ENCODE measurements at regions not wholly inside any gene's neighbourhood (a gene's known extent, or its start where the extent isn't known, plus 50 kb on each side); places are given as distances from the start of the nearest gene placed in this dataset.
A peak's percentile ranks its signal among the peaks of the same experiment; 100 is the strongest.

- FAIRE-seq (peak; percentile 56), DNase-seq (ENCODE audit: low read depth, low spot score) (no peak)
- H3K27me3 ChIP-seq (ENCODE audit: control insufficient read depth, extremely low read depth, insufficient read depth, low read length), result no peaks in the 10 kb centered on the region
- H3K27ac ChIP-seq (ENCODE audit: control insufficient read depth, insufficient read depth, low read length), result no peak overlapping the region
- H3K4me2 ChIP-seq (ENCODE audit: control insufficient read depth, extremely low read depth, insufficient read depth, low read depth, low read length), result peak overlapping the region; percentile 6
- dilution Hi-C loops (cut with MboI; ENCODE audit: extremely low pct_ligation_motif_present, low sequenced_read_pairs), result no loop called here
- H3K36me3 ChIP-seq (ENCODE audit: control insufficient read depth in 2 of 2, extremely low read depth in 1 of 2, insufficient read depth in 2 of 2, low read length in 2 of 2), result no peaks in the 10 kb centered on the region
- no peak overlapping the region for H3K9ac ChIP-seq (ENCODE audit: control insufficient read depth, extremely low read depth, insufficient read depth, low read length)
- no peaks in the 10 kb centered on the region for H3K79me2 ChIP-seq (ENCODE audit: control insufficient read depth, insufficient read depth, low read length)
- peak overlapping the region in 1 of 3 experiments; percentile 3 for H3K4me3 ChIP-seq (ENCODE audit: control insufficient read depth in 2 of 3, extremely low read depth in 1 of 3, insufficient read depth in 2 of 3, low read depth in 1 of 3, low read length in 3 of 3)
- H3K4me1 ChIP-seq (ENCODE audit: control insufficient read depth, extremely low read depth, insufficient read depth, low read length), result peaks cover 3% of the 10 kb centered on the region
- no peak overlapping the region for H2AFZ ChIP-seq (ENCODE audit: control insufficient read depth, low read length)
- H3K9me1 ChIP-seq (ENCODE audit: control insufficient read depth, extremely low read depth, insufficient read depth, low read length), result no peaks in the 10 kb centered on the region
- no peaks in the 10 kb centered on the region for H3K9me3 ChIP-seq (ENCODE audit: control insufficient read depth, low read depth, low read length)
- TF ChIP-seq CTCF (optimal IDR thresholded peaks at IDR 0.05 in 1 of 3, IDR thresholded peaks at IDR 0.05 in 1 of 3, conservative IDR thresholded peaks at IDR 0.05 in 1 of 3; ENCODE audit: extremely low read depth in 1 of 3, insufficient read depth in 2 of 3, low read length in 3 of 3) (no peak), EZH2 (IDR thresholded peaks at IDR 0.05; ENCODE audit: low read length) (no peak)
- no peaks in the 10 kb centered on the region for H4K20me1 ChIP-seq (ENCODE audit: control insufficient read depth, extremely low read depth, insufficient read depth, low read length)
These were observed 137.1 kb downstream of the ARSF start for GRCh38 chrX:3178329-3178728.

DNA sequence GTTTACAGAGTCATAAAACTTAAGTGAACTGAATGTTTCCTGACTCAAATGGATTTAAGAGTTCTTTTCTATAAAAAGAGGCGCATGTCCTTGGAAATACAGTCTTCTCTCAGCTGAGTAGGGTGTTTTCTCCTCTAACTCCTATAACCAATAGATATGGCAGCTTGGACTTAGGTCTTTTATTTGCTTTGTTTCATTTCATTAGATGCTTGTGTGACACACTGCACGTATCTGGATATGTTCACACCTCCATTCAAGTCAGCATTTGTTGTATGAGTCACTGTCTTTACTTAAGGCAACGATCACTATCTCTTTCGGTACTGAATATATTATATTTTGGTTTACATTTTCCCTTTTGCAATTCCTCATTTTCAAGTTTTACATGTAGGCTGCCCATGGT lies 136.6 kb downstream of the ARSF start:
- Histone ChIP-seq H3K27me3 (ENCODE audit: control insufficient read depth, extremely low read depth, insufficient read depth, low read length) (no peaks in the 10 kb centered on the region), H3K79me2 (ENCODE audit: control insufficient read depth, insufficient read depth, low read length) (no peaks in the 10 kb centered on the region), H2AFZ (ENCODE audit: control insufficient read depth, low read length) (no peak overlapping the region), H3K9me3 (ENCODE audit: control insufficient read depth, low read depth, low read length) (no peaks in the 10 kb centered on the region), H3K9ac (ENCODE audit: control insufficient read depth, extremely low read depth, insufficient read depth, low read length) (no peak overlapping the region), H3K4me1 (ENCODE audit: control insufficient read depth, extremely low read depth, insufficient read depth, low read length) (peaks cover 3% of the 10 kb centered on the region), H3K36me3 (ENCODE audit: control insufficient read depth in 2 of 2, extremely low read depth in 1 of 2, insufficient read depth in 2 of 2, low read length in 2 of 2) (no peaks in the 10 kb centered on the region), H4K20me1 (ENCODE audit: control insufficient read depth, extremely low read depth, insufficient read depth, low read length) (no peaks in the 10 kb centered on the region), H3K4me2 (ENCODE audit: control insufficient read depth, extremely low read depth, insufficient read depth, low read depth, low read length) (peak overlapping the region; percentile 6), H3K27ac (ENCODE audit: control insufficient read depth, insufficient read depth, low read length) (no peak overlapping the region), H3K4me3 (ENCODE audit: control insufficient read depth in 2 of 3, extremely low read depth in 1 of 3, insufficient read depth in 2 of 3, low read depth in 1 of 3, low read length in 3 of 3) (peak overlapping the region in 1 of 3 experiments; percentile 3), H3K9me1 (ENCODE audit: control insufficient read depth, extremely low read depth, insufficient read depth, low read length) (no peaks in the 10 kb centered on the region)
- DNase-seq (ENCODE audit: low read depth, low spot score), result no peak
- dilution Hi-C loops (cut with MboI; ENCODE audit: extremely low pct_ligation_motif_present, low sequenced_read_pairs), result no loop called here
- peak; percentile 75 for FAIRE-seq
- TF ChIP-seq EZH2 (IDR thresholded peaks at IDR 0.05; ENCODE audit: low read length), result no peak
- no peak for TF ChIP-seq CTCF (optimal IDR thresholded peaks at IDR 0.05 in 1 of 3, IDR thresholded peaks at IDR 0.05 in 1 of 3, conservative IDR thresholded peaks at IDR 0.05 in 1 of 3; ENCODE audit: extremely low read depth in 1 of 3, insufficient read depth in 2 of 3, low read length in 3 of 3)
